ENCODE measurements at regions not wholly inside any gene's neighbourhood (a gene's known extent, or its start where the extent isn't known, plus 50 kb on each side); places are given as distances from the start of the nearest gene placed in this dataset.

- Histone ChIP-seq H3K4me3 (ENCODE audit: low read depth in 1 of 5, low read length in 5 of 5) (no peak overlapping the region), H3K9me3 (ENCODE audit: control insufficient read depth in 5 of 5, low read length in 5 of 5) (no peaks in the 10 kb centered on the region), H3K27me3 (ENCODE audit: control insufficient read depth in 5 of 5, insufficient read depth in 4 of 5, low read length in 5 of 5) (peaks cover 0 to 2% (median 0%) of the 10 kb centered on the region in 5 donors), H3K9ac (ENCODE audit: low read length in 5 of 5) (no peak overlapping the region), H3K36me3 (ENCODE audit: control insufficient read depth in 5 of 5, insufficient read depth in 5 of 5, low read length in 5 of 5) (no peaks in the 10 kb centered on the region), H3K27ac (ENCODE audit: low read depth, low read length) (no peak overlapping the region), H3K4me1 (ENCODE audit: control insufficient read depth in 5 of 5, insufficient read depth in 5 of 5, low read length in 5 of 5) (no peaks in the 10 kb centered on the region)
Measured at GRCh38 chr18:35918564-35918963, 53.9 kb upstream of the RMP24 start.

GRCh38 chr18:35919179-35919578 lies 53.3 kb upstream of the RMP24 start:
- Histone ChIP-seq H3K4me1 (ENCODE audit: control insufficient read depth in 5 of 5, insufficient read depth in 5 of 5, low read length in 5 of 5) (no peaks in the 10 kb centered on the region), H3K9me3 (ENCODE audit: control insufficient read depth in 5 of 5, low read length in 5 of 5) (no peaks in the 10 kb centered on the region), H3K27ac (ENCODE audit: low read depth, low read length) (no peak overlapping the region), H3K36me3 (ENCODE audit: control insufficient read depth in 5 of 5, insufficient read depth in 5 of 5, low read length in 5 of 5) (no peaks in the 10 kb centered on the region), H3K4me3 (ENCODE audit: low read depth in 1 of 5, low read length in 5 of 5) (no peak overlapping the region), H3K9ac (ENCODE audit: low read length in 5 of 5) (no peak overlapping the region), H3K27me3 (ENCODE audit: control insufficient read depth in 5 of 5, insufficient read depth in 4 of 5, low read length in 5 of 5) (peaks cover 0 to 2% (median 0%) of the 10 kb centered on the region in 5 donors)

- no peaks in the 10 kb centered on the region for H3K9me3 ChIP-seq (ENCODE audit: control insufficient read depth in 5 of 5, low read length in 5 of 5)
Measured at GRCh38 chr18:35920623-35921022, 51.9 kb upstream of the RMP24 start.

More at GRCh38 chr18:35920623-35921022, 51.9 kb upstream of the RMP24 start:
- H3K27ac ChIP-seq (ENCODE audit: low read depth, low read length), result no peak overlapping the region
- no peak overlapping the region for H3K9ac ChIP-seq (ENCODE audit: low read length in 5 of 5)
- no peaks in the 10 kb centered on the region for H3K4me1 ChIP-seq (ENCODE audit: control insufficient read depth in 5 of 5, insufficient read depth in 5 of 5, low read length in 5 of 5)
- H3K4me3 ChIP-seq (ENCODE audit: low read depth in 1 of 5, low read length in 5 of 5), result no peak overlapping the region
- H3K36me3 ChIP-seq (ENCODE audit: control insufficient read depth in 5 of 5, insufficient read depth in 5 of 5, low read length in 5 of 5), result no peaks in the 10 kb centered on the region
- H3K27me3 ChIP-seq (ENCODE audit: control insufficient read depth in 5 of 5, insufficient read depth in 4 of 5, low read length in 5 of 5), result peaks cover 0 to 5% (median 0%) of the 10 kb centered on the region in 5 donors

All from subcutaneous abdominal adipose tissue (tissue), 5 donors.